ENCODE measurements at regions not wholly inside any gene's neighbourhood (a gene's known extent, or its start where the extent isn't known, plus 50 kb on each side); places are given as distances from the start of the nearest gene placed in this dataset.

GRCh38 chr2:70397186-70397585, 95.3 kb upstream of the FAM136A start:
- DNase-seq (ENCODE audit: low read depth), result no peak

- no peak for DNase-seq (ENCODE audit: low read depth)
Observed at GRCh38 chr2:70396612-70397011, 94.7 kb upstream of the FAM136A start.

GRCh38 chr2:70393881-70394280, 92.0 kb upstream of the FAM136A start:
- DNase-seq (ENCODE audit: low read depth), result no peak

GRCh38 chr2:70391988-70392387, 90.1 kb upstream of the FAM136A start:
- DNase-seq (ENCODE audit: low read depth), result no peak

GRCh38 chr2:70391259-70391658, 89.4 kb upstream of the FAM136A start:
- no peak for DNase-seq (ENCODE audit: low read depth)

GRCh38 chr2:70388813-70389212, 86.9 kb upstream of the FAM136A start:
- DNase-seq (ENCODE audit: low read depth), result no peak

- no peak for DNase-seq (ENCODE audit: low read depth)
Observed at GRCh38 chr2:70388128-70388527, 86.3 kb upstream of the FAM136A start.

GRCh38 chr2:70385966-70386595, 84.2 kb upstream of the FAM136A start:
- DNase-seq (ENCODE audit: low read depth), result no peak

GRCh38 chr2:70385204-70385603, 83.3 kb upstream of the FAM136A start:
- no peak for DNase-seq (ENCODE audit: low read depth)

GRCh38 chr2:70381821-70382220, 80.0 kb upstream of the FAM136A start:
- no peak for DNase-seq (ENCODE audit: low read depth)

- DNase-seq (ENCODE audit: low read depth), result no peak
Observed at GRCh38 chr2:70381235-70381634, 79.4 kb upstream of the FAM136A start.

GRCh38 chr2:70380621-70381020, 78.8 kb upstream of the FAM136A start:
- DNase-seq (ENCODE audit: low read depth), result no peak

GRCh38 chr2:70374616-70375015, 72.7 kb upstream of the FAM136A start:
- no peak for DNase-seq (ENCODE audit: low read depth)

- DNase-seq (ENCODE audit: low read depth), result peak; percentile 30
Observed at GRCh38 chr2:70371753-70372152, 69.9 kb upstream of the FAM136A start.

GRCh38 chr2:70369082-70369481, 67.2 kb upstream of the FAM136A start:
- no peak for DNase-seq (ENCODE audit: low read depth)

- DNase-seq (ENCODE audit: low read depth), result no peak
Observed at GRCh38 chr2:70368545-70368944, 66.7 kb upstream of the FAM136A start.

- no peak for DNase-seq (ENCODE audit: low read depth)
Observed at GRCh38 chr2:70367722-70368323, 66.0 kb upstream of the FAM136A start.

- DNase-seq (ENCODE audit: low read depth), result no peak
Observed at GRCh38 chr2:70362661-70363060, 60.8 kb upstream of the FAM136A start.

- no peak for DNase-seq (ENCODE audit: low read depth)
Observed at GRCh38 chr2:70360661-70361270, 58.9 kb upstream of the FAM136A start.

GRCh38 chr2:70357684-70358071, 55.8 kb upstream of the FAM136A start:
- DNase-seq (ENCODE audit: low read depth), result no peak

- DNase-seq (ENCODE audit: low read depth), result no peak
Observed at GRCh38 chr2:70356941-70357683, 55.2 kb upstream of the FAM136A start.

GRCh38 chr2:70354264-70354949, 52.5 kb upstream of the FAM136A start:
- no peak for DNase-seq (ENCODE audit: low read depth)
